ENCODE measurements at regions not wholly inside any gene's neighbourhood (a gene's known extent, or its start where the extent isn't known, plus 50 kb on each side); places are given as distances from the start of the nearest gene placed in this dataset.

DNA sequence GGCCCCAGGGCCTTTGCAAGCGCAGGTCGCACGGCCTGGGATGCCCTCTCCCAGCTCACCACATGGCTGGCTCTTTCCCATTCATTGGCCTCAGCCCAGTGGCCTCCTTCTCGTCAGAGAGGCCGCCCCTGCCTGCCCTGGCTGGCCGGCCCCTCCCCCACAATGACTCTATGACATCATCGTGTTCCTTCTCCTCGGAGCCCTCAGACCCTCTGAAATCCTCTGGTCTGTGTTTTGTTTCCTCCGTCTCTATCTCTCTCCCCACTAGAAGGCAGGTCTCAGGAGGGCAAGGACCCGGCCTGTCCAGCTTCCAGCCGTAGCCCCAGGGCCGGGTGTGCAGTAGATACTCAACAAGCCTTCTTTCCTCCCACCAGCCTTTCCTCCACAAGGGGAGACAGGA lies 164.8 kb upstream of the FOXF1 start:
- H3K9ac ChIP-seq (ENCODE audit: low read length), result no peak overlapping the region
- H3K4me3 ChIP-seq (ENCODE audit: low read length), result no peak overlapping the region
- H3K9me2 ChIP-seq (replicated peaks; ENCODE audit: insufficient read depth, low read length), result no peaks in the 10 kb centered on the region
- no peaks in the 10 kb centered on the region for H4K20me1 ChIP-seq (ENCODE audit: insufficient read depth, low read length)
- H3K9me3 ChIP-seq (replicated peaks; ENCODE audit: insufficient read depth, low read length), result no peaks in the 10 kb centered on the region
- no peak overlapping the region for H3K4me2 ChIP-seq (ENCODE audit: low read depth, low read length)
- H3F3A ChIP-seq (ENCODE audit: insufficient read depth, low read length), result no peaks in the 10 kb centered on the region
- no peaks in the 10 kb centered on the region for H3K79me2 ChIP-seq (ENCODE audit: low read length)
- TF ChIP-seq EZH2 (optimal IDR thresholded peaks at IDR 0.05; ENCODE audit: low read depth, low read length) (no peak), EZH2phosphoT487 (IDR thresholded peaks at IDR 0.05; ENCODE audit: low read length) (no peak)
- TF ChIP-seq, protein P1, sequence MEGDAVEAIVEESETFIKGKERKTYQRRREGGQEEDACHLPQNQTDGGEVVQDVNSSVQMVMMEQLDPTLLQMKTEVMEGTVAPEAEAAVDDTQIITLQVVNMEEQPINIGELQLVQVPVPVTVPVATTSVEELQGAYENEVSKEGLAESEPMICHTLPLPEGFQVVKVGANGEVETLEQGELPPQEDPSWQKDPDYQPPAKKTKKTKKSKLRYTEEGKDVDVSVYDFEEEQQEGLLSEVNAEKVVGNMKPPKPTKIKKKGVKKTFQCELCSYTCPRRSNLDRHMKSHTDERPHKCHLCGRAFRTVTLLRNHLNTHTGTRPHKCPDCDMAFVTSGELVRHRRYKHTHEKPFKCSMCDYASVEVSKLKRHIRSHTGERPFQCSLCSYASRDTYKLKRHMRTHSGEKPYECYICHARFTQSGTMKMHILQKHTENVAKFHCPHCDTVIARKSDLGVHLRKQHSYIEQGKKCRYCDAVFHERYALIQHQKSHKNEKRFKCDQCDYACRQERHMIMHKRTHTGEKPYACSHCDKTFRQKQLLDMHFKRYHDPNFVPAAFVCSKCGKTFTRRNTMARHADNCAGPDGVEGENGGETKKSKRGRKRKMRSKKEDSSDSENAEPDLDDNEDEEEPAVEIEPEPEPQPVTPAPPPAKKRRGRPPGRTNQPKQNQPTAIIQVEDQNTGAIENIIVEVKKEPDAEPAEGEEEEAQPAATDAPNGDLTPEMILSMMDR (IDR thresholded peaks at IDR 0.05; ENCODE audit: low read length), result no peak
- H3K4me1 ChIP-seq (ENCODE audit: low read length), result no peaks in the 10 kb centered on the region
- no peak overlapping the region for H2AFZ ChIP-seq (ENCODE audit: low read length)
- H3K27ac ChIP-seq (ENCODE audit: low read length), result no peak overlapping the region
- no peaks in the 10 kb centered on the region for H3K36me3 ChIP-seq (replicated peaks; ENCODE audit: insufficient read depth, low read length)
- DNase-seq, result no peak
- H3K27me3 ChIP-seq (replicated peaks; ENCODE audit: insufficient read depth, low read length), result peaks cover 43% of the 10 kb centered on the region

DNA sequence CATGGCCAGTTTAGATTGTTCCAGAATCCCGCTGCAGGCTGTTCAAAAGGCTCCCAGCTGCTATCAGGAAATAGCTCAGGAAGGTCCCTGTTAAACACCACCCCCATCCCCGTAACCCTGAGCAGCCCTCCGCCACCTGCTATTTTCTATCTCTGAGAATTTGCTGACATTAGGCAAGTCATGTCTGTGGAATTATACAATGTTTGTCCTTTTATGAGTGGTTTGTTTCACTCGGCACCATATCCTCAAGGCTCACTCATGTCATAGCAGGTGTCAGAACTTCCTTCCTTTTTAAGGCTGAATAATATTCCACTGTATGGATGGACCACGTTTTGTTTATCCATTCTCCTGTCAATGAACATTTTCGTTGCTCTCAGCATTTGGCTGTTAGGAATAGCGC lies 164.3 kb upstream of the FOXF1 start:
- TF ChIP-seq, protein P1 (IDR thresholded peaks at IDR 0.05; ENCODE audit: low read length), result no peak
- TF ChIP-seq EZH2 (optimal IDR thresholded peaks at IDR 0.05; ENCODE audit: low read depth, low read length), result no peak
- TF ChIP-seq EZH2phosphoT487 (IDR thresholded peaks at IDR 0.05; ENCODE audit: low read length), result no peak
- Histone ChIP-seq H3K79me2 (ENCODE audit: low read length) (no peaks in the 10 kb centered on the region), H3K4me3 (ENCODE audit: low read length) (no peak overlapping the region), H3K9me3 (replicated peaks; ENCODE audit: insufficient read depth, low read length) (no peaks in the 10 kb centered on the region), H3K9me2 (replicated peaks; ENCODE audit: insufficient read depth, low read length) (no peaks in the 10 kb centered on the region), H3K27ac (ENCODE audit: low read length) (no peak overlapping the region), H3F3A (ENCODE audit: insufficient read depth, low read length) (no peaks in the 10 kb centered on the region), H2AFZ (ENCODE audit: low read length) (no peak overlapping the region), H4K20me1 (ENCODE audit: insufficient read depth, low read length) (no peaks in the 10 kb centered on the region), H3K4me1 (ENCODE audit: low read length) (no peaks in the 10 kb centered on the region), H3K36me3 (replicated peaks; ENCODE audit: insufficient read depth, low read length) (no peaks in the 10 kb centered on the region), H3K4me2 (ENCODE audit: low read depth, low read length) (no peak overlapping the region), H3K9ac (ENCODE audit: low read length) (no peak overlapping the region), H3K27me3 (replicated peaks; ENCODE audit: insufficient read depth, low read length) (peaks cover 48% of the 10 kb centered on the region)
- no peak for DNase-seq

DNA sequence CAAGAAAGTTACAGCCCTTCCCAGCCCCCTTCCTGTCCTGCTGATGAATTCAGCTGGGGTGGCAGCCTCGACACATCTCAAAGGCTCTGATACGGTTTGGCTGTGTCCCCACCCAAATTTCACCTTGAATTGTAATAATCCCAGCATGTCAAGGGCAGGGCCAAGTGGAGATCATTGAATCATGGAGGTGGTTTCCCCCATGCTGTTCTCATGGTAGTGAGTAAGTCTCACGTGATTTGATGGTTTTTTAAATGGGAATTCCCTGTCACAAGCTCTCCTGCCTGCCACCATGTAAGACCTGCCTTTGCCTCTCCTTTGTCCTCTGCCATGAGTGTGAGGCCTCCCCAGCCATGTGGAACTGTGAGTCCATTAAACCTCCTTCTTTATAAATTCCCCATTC lies 163.2 kb upstream of the FOXF1 start:
- Histone ChIP-seq H3K9me3 (replicated peaks; ENCODE audit: insufficient read depth, low read length) (no peaks in the 10 kb centered on the region), H2AFZ (ENCODE audit: low read length) (no peak overlapping the region), H3K4me1 (ENCODE audit: low read length) (no peaks in the 10 kb centered on the region), H3K9ac (ENCODE audit: low read length) (no peak overlapping the region), H3K4me2 (ENCODE audit: low read depth, low read length) (no peak overlapping the region), H3K79me2 (ENCODE audit: low read length) (no peaks in the 10 kb centered on the region), H4K20me1 (ENCODE audit: insufficient read depth, low read length) (no peaks in the 10 kb centered on the region), H3F3A (ENCODE audit: insufficient read depth, low read length) (no peaks in the 10 kb centered on the region), H3K4me3 (ENCODE audit: low read length) (no peak overlapping the region), H3K36me3 (replicated peaks; ENCODE audit: insufficient read depth, low read length) (no peaks in the 10 kb centered on the region), H3K27me3 (replicated peaks; ENCODE audit: insufficient read depth, low read length) (peaks cover 49% of the 10 kb centered on the region), H3K27ac (ENCODE audit: low read length) (no peak overlapping the region), H3K9me2 (replicated peaks; ENCODE audit: insufficient read depth, low read length) (no peaks in the 10 kb centered on the region)
- TF ChIP-seq, protein P1 (IDR thresholded peaks at IDR 0.05; ENCODE audit: low read length), result no peak
- TF ChIP-seq EZH2 (optimal IDR thresholded peaks at IDR 0.05; ENCODE audit: low read depth, low read length), result no peak
- no peak for TF ChIP-seq EZH2phosphoT487 (IDR thresholded peaks at IDR 0.05; ENCODE audit: low read length)
- DNase-seq, result no peak
